HL-60 (cell line): ENCODE measurements at regions not wholly inside any gene's neighbourhood (a gene's known extent, or its start where the extent isn't known, plus 50 kb on each side); places are given as distances from the start of the nearest gene placed in this dataset.

Experiments used
- POLR2AphosphoS5 ChIP-seq: IDR thresholded peaks from 2 replicates; pipeline ENCODE4 v1.6.1; 2012; ENCODE audit warnings: low read depth
- TF ChIP-seq, protein P1 (sequence below): IDR thresholded peaks from 2 replicates; pipeline ENCODE4 v1.6.1; 2012; ENCODE audit warnings: low read depth; ENCODE audit not compliant: insufficient replicate concordance
- TF ChIP-seq, protein P2 (sequence below): IDR thresholded peaks from one replicate; pipeline ENCODE4 v1.5.1; 2011; ENCODE audit warnings: low read length, control low read depth, inconsistent platforms; ENCODE audit not compliant: insufficient read depth

DNA sequence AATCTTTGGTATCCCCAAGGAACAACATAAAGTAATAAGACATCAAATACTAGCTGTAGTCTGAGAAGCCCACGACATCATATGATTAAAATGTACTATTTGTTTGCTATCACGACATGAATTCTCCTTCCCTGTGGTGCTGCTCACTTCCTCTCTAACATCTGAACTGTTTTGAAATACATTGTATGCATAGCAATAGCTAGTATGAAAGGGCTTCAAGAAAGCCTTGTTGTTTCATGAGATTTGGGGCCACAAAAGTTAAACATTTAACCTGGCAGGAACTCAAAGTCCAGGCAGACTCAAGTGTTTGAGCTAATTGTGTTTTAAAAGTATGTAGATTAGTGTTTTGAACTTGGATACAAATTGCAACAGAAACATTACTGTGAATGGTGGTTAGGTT lies 237.4 kb upstream of the PTGER4 start:
- TF ChIP-seq, protein P1, sequence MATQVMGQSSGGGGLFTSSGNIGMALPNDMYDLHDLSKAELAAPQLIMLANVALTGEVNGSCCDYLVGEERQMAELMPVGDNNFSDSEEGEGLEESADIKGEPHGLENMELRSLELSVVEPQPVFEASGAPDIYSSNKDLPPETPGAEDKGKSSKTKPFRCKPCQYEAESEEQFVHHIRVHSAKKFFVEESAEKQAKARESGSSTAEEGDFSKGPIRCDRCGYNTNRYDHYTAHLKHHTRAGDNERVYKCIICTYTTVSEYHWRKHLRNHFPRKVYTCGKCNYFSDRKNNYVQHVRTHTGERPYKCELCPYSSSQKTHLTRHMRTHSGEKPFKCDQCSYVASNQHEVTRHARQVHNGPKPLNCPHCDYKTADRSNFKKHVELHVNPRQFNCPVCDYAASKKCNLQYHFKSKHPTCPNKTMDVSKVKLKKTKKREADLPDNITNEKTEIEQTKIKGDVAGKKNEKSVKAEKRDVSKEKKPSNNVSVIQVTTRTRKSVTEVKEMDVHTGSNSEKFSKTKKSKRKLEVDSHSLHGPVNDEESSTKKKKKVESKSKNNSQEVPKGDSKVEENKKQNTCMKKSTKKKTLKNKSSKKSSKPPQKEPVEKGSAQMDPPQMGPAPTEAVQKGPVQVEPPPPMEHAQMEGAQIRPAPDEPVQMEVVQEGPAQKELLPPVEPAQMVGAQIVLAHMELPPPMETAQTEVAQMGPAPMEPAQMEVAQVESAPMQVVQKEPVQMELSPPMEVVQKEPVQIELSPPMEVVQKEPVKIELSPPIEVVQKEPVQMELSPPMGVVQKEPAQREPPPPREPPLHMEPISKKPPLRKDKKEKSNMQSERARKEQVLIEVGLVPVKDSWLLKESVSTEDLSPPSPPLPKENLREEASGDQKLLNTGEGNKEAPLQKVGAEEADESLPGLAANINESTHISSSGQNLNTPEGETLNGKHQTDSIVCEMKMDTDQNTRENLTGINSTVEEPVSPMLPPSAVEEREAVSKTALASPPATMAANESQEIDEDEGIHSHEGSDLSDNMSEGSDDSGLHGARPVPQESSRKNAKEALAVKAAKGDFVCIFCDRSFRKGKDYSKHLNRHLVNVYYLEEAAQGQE = no peak
- TF ChIP-seq POLR2AphosphoS5 = no peak
- TF ChIP-seq, protein P2, sequence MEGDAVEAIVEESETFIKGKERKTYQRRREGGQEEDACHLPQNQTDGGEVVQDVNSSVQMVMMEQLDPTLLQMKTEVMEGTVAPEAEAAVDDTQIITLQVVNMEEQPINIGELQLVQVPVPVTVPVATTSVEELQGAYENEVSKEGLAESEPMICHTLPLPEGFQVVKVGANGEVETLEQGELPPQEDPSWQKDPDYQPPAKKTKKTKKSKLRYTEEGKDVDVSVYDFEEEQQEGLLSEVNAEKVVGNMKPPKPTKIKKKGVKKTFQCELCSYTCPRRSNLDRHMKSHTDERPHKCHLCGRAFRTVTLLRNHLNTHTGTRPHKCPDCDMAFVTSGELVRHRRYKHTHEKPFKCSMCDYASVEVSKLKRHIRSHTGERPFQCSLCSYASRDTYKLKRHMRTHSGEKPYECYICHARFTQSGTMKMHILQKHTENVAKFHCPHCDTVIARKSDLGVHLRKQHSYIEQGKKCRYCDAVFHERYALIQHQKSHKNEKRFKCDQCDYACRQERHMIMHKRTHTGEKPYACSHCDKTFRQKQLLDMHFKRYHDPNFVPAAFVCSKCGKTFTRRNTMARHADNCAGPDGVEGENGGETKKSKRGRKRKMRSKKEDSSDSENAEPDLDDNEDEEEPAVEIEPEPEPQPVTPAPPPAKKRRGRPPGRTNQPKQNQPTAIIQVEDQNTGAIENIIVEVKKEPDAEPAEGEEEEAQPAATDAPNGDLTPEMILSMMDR = no peak
